Hematopoietic multipotent progenitor cell treated with erythropoietin and hydrocortisone succinate and interleukin-3 and kit ligand, for 17 days (in vitro differentiated cells): ENCODE measurements at regions not wholly inside any gene's neighbourhood (a gene's known extent, or its start where the extent isn't known, plus 50 kb on each side); places are given as distances from the start of the nearest gene placed in this dataset.

Source experiments
- DNase-seq: peaks from one replicate; pipeline ENCODE4 v3.0.0-alpha.2; 2015; ENCODE audit warnings: low spot score

GRCh38 chr17:79539944-79540705 lies 70.7 kb downstream of the RBFOX3 start:
- no peak for DNase-seq

DNA sequence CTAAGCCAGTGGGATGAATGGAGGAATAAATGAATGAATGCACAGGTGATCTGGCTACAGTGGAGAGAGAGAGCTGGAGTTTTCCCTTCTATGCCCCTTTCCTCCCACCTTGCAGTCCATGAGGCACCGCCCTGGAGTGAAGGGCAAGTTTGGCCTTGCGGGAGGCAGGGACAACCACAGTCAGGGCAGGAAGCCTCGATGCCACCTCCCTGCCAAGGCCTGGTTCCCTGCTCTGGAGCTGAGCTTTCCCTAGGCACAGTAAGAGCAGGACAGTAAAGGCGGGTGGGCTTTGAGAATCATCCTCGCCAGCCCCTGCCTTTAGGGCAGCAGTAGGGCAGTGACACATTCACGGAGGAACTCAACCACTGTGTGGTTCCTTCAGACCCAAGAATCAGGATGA lies 72.6 kb downstream of the RBFOX3 start:
- DNase-seq = no peak

- no peak for DNase-seq
Observed at GRCh38 chr17:79537686-79538085, 73.2 kb downstream of the RBFOX3 start.

- no peak for DNase-seq
Observed at GRCh38 chr17:79537061-79537460, 73.8 kb downstream of the RBFOX3 start.

DNA sequence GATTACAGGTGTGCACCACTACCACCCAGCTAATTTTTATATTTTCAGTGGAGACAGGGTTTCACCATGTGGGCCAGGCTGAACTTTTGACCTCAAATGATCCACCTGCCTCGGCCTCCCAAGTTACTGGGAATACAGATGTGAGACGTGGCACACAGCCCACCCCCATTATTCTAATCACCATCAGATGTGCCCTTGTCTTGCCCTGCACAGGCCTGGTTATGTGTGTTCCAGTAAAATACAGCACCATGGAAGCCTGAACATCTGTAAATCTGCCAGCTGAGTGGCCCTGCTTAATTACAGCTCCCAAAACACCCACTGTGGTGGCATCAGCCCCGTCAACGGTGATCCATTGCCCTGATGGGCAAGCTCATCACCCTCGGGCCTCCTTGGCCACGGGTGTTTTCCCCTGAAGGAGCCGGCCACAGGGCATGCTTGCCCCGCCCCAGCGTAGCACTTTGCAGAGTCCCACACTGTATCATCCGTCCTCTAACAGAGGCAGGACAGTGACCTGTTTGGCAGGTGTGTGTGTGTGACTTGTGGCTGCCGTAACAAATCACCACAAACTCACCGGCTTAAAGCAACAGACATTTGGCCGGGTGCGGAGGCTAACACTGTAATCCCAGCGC lies 74.5 kb downstream of the RBFOX3 start:
- DNase-seq = no peak

- no peak for DNase-seq
Observed at GRCh38 chr17:79535728-79536025, 75.2 kb downstream of the RBFOX3 start.

- DNase-seq = no peak
Observed at GRCh38 chr17:79534851-79535727, 75.8 kb downstream of the RBFOX3 start.

DNA sequence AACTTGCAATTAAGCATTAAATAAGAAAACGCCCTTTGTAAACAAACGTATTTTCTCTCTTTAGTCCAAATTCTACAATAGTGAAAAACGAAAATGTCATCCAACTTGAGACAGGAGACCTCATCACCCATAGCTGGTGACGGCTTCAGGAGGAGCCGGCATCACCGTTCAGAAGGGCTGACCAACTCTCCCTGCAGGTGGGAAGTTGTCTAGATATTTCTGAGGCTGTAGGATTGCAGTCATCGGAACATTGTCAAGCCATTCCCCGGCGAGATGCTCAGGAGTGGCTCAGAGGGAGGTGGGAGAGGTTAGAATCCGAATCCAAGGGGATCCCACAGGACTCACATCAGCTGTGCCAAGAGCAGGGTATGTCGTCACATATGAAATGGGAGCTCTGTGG lies 76.7 kb downstream of the RBFOX3 start:
- DNase-seq = no peak

DNA sequence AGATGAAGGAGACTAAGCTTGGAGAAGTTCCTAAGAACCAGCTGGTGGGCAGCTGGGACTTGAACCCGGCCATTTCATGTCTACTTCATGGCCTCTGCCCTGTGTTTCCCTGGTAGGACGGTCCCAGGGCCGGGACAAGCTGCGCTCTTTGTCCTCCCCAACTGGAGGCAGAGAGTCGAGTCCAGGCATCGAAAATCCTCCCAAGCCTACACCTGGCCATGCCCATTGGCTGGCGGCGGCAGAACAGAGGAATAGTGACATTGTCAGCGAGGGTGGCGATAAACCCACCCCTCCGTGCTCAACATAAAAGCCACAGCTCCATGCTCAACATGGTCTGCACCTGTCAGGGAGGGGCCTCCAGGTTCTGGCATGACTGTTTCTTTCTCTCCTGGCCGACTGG lies 77.7 kb downstream of the RBFOX3 start:
- DNase-seq = no peak

DNA sequence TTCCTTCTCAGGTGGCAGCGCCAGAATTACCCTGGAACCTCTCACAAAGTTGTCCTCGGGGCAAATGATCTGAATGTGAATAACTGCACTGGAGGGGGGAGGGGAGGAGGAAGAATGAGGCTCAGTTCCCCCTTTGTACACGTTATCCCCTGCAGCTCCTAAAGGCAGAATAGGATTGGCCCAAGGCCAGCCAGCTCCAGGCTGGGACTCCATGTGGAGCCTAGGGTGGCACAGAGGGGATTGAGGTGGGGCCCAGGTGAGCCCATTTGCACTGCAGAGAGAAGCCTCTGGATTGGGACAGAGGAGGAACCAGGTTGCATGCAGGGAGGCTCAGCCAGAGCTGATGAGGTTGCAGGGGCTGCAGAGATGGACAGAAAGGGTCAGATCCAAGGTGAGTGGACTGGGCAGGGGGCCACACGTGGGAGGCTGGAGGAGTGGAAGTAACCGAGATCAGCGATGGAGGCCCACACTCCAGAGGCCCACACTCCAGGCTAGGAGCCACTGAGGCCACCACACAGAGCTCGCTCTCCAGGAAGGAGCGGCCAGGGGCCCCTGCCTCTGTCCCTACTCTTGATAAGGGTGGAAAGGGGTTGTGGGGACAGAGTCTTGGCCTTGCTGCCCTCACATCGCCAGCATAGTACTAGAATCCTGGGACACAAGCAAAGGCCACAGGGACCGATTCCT lies 78.6 kb downstream of the RBFOX3 start:
- no peak for DNase-seq

- DNase-seq = no peak
Observed at GRCh38 chr17:79531191-79532095, 79.4 kb downstream of the RBFOX3 start.

DNA sequence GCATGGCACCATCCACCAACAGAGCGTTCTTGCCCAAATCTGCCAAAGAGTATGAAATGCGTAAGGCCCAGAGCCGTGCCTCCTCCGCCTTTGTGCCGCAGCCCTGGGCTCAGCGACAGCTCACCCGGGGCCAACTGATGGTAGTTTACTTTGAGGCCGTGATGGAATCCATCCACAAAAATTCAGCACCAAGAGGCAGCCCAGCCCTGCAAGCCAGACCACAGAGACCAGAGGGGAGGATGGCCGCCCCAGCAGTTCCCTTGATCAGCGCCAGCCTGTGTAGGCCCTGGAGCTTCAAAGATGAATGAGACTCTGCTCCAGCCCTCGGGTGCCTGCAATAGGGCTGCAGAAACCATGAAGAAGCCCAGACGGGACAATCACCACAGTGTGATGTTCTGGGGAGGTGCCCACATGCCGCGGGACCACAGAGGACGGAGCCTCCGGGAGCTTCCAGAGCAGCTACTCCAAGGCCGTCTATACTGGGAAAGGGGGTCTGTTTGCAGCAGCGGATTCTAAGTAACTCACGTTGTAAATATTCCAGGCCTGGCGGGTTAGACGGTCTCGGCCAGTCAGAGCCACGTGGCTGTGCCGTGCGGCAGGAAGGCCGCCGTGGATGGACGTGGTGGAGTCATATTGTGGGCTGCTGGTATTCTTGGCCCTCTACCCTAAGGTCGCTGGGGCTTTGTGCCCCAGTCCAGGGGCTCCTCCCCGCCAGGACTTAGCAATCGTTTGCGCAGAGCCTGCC lies 80.3 kb downstream of the RBFOX3 start:
- DNase-seq = no peak

GRCh38 chr17:79529661-79530081 lies 81.2 kb downstream of the RBFOX3 start:
- no peak for DNase-seq

DNA sequence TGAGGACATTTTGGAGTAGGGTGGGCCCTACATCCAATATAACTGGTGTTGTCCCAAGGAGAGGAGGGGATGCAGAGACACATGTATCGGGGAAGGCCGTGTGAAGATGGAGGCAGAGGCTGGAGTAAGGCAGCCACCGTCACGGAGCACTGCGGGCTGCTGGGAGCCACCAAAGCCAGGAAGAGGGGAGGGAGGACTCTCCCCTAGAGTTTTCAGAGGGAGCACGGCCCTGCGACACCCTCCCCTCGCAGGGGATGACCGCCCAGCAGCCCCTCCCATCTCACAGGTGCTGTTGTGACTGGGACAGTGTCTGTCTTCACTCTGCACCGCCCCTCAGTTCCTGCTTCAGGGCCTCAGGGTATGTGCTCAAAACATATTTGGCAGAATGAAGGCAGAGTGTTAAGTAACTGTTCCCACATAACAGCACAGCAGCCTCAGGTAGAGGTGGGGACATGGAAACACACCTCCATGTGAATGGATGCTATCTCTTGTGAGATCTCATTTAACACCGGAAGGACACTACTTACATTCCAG lies 82.2 kb downstream of the RBFOX3 start:
- no peak for DNase-seq

GRCh38 chr17:79527306-79527705 lies 83.5 kb downstream of the RBFOX3 start:
- DNase-seq = no peak

GRCh38 chr17:79525793-79526677 lies 84.8 kb downstream of the RBFOX3 start:
- no peak for DNase-seq

DNA sequence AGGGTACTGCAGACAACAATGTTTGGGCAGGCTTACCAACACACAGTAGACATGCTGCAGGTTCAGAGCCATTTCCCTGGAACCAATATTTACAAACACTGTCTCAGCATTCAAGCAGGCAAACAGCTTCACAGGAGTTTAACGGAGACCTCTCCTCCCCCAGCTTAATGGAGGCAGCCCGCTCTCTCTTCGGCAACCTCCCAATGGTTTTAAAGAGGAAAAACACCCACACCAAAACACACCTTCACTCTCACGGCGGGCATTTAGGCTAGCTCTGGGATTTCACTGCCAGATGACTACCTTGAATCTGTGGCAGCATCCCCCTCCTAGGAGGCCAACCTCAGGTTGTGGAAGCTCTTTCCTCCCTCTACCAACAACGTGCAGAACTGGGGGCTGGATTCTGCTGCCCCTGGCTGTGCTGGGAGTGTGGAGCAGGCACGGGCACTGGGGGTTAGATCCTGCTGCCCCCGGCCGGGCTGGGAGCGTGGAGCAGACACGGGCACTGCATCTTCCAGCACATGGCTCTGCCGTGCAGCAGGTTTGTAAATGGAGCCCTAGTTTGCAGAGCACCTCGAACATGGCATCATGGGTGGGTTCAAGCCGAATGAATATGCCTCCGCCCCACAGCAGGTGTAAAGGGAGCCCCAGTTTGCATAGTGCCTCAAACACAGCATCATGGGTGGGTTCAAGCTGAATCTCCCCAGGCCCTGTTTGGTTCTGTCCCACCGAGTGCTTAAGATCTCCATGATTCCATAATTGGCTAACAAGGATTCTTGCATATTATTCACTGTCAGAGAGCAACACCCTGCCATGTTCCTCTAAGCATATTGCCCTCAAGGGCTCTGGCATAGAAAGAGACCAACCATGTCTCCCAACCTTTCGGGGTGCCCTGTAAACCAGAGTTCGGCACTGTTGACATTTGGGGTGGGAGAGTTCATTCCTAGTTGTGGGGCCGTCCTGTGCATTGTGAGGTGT lies 86.4 kb downstream of the RBFOX3 start:
- no peak for DNase-seq

DNA sequence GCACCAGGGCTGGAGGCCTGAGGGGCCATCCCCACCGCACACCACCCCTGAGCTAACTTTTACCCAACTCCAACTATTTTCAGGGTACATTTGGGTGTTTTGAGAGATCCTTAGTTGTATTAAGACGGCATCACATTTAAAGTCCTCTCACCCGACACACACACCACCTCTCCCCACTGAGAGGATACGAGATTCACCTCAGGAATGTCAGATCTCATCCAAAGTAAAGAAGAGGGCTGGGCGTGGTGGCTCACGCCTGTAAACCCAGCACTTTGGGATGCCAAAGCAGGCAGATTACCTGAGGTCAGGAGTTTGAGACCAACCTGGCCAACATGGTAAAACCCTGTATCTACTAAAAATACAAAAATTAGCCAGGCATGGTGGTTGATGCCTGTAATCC lies 88.4 kb downstream of the RBFOX3 start:
- DNase-seq = no peak
